MM.1S (cell line): ENCODE measurements at regions not wholly inside any gene's neighbourhood (a gene's known extent, or its start where the extent isn't known, plus 50 kb on each side); places are given as distances from the start of the nearest gene placed in this dataset.

Experiments used
- CTCF ChIP-seq: fragments of 300-600 bp; sonication (generic); IDR thresholded peaks from 2 replicates; pipeline ENCODE4 v1.5.1; 2016; ENCODE audit warnings: antibody characterized with exemption, low read length, mixed read lengths
- EZH2 ChIP-seq: fragments of 300-600 bp; sonication (generic); optimal IDR thresholded peaks from 2 replicates; pipeline ENCODE3; 2017; ENCODE audit warnings: low read depth, mild to moderate bottlenecking, antibody characterized with exemption, low read length, mixed read lengths

DNA sequence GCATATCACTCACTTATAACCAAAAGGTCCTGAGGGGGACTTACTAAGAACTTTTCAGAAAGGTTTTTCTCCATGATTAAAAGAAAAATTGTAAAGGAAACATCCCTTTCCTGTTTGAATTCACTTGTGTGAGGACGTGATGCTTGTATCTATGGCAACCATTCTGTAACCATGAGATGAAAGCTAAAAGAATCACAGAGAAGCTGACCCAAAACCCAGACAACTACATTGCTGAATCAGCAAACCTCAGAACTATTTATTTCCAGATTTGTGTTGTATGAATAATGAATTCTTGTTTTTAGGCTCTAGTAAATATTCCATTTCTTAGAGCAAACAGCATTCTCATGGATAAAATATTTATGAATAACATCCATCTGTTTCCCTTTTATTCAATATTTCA lies 91.2 kb downstream of the RCHY1 start:
- TF ChIP-seq EZH2 (no peak), CTCF (no peak)
